ENCODE measurements at regions not wholly inside any gene's neighbourhood (a gene's known extent, or its start where the extent isn't known, plus 50 kb on each side); places are given as distances from the start of the nearest gene placed in this dataset.

DNA sequence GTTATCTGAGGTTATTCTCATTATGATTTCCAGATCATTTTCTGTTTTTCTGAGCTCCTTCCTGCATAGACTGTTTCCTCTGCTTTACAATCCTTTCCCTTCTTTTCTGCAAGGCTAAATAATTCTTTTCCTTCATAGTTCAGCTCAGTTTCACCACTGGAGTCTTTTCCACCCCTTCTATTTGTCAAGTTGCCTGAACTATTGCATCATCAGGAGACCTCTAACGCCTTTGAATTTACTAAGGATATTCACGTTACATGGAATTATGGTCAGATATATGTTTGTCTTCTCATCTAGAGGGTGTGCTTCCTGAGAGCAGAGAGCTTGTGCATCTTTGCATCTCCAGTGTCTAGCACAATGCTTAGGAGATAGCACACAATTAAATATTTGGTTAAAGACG is 140.4 kb upstream of the CA10 start:
- ATAC-seq (no peak), DNase-seq (no peak)
- Histone ChIP-seq H3K4me1 (no peaks in the 10 kb centered on the region), H3K27ac (no peak overlapping the region), H3K9me3 (no peaks in the 10 kb centered on the region), H3K27me3 (no peaks in the 10 kb centered on the region), H3K36me3 (no peaks in the 10 kb centered on the region), H3K4me3 (no peak overlapping the region)
- in situ Hi-C loops (cut with MboI; ENCODE audit: low sequenced_read_pairs in 4 of 4): no loop called here
- no peak for TF ChIP-seq POLR2A (IDR thresholded peaks at IDR 0.05)
- TF ChIP-seq, protein P1, sequence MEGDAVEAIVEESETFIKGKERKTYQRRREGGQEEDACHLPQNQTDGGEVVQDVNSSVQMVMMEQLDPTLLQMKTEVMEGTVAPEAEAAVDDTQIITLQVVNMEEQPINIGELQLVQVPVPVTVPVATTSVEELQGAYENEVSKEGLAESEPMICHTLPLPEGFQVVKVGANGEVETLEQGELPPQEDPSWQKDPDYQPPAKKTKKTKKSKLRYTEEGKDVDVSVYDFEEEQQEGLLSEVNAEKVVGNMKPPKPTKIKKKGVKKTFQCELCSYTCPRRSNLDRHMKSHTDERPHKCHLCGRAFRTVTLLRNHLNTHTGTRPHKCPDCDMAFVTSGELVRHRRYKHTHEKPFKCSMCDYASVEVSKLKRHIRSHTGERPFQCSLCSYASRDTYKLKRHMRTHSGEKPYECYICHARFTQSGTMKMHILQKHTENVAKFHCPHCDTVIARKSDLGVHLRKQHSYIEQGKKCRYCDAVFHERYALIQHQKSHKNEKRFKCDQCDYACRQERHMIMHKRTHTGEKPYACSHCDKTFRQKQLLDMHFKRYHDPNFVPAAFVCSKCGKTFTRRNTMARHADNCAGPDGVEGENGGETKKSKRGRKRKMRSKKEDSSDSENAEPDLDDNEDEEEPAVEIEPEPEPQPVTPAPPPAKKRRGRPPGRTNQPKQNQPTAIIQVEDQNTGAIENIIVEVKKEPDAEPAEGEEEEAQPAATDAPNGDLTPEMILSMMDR (IDR thresholded peaks at IDR 0.05 in 4 of 5, conservative IDR thresholded peaks at IDR 0.05 in 1 of 5): no peak
- intact Hi-C loops (cut with DNase I; ENCODE audit: low total_unique reads): no loop called here

DNA sequence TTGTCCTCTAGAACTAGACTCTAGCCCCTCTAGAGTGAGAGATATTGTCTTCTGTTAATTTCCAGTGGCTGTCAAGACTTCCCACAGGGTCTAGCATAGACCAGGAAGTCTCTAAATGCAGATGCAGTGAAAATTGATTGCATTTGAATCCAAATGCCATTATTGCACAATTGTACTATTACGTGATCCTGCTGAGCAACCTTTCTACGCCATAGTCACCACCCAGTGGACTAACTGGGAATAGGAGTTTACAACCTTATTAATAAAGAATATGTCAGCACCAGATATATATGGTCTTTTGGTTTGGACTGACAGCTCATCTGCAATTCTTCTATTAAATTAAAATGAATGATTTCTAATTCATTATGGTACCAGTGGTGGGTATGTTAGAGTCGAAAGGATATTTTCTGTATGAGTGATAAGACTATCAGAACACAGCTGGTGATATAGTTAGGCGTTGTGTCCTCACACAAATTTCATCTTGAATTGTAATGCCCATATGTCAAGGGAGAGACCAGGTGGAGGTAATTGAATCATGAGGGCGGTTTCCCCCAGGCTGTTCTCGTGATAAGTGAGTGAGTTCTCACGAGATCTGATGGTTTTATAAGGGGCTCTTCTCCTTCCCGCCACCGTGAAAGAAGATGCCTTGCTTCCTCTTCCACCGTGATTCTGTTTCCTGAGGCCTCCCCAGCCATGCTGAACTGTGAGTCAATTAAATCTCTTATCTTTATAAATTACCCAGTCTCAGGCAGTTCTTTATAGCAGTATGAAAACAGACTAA is 138.9 kb upstream of the CA10 start:
- no peak for ATAC-seq
- Histone ChIP-seq H3K27me3 (no peaks in the 10 kb centered on the region), H3K27ac (no peak overlapping the region), H3K36me3 (no peaks in the 10 kb centered on the region), H3K9me3 (no peaks in the 10 kb centered on the region), H3K4me3 (no peak overlapping the region), H3K4me1 (no peaks in the 10 kb centered on the region)
- no peak for TF ChIP-seq POLR2A (IDR thresholded peaks at IDR 0.05)
- intact Hi-C loops (cut with DNase I; ENCODE audit: low total_unique reads): no loop called here
- in situ Hi-C loops (cut with MboI; ENCODE audit: low sequenced_read_pairs in 4 of 4): no loop called here
- no peak for DNase-seq

DNA sequence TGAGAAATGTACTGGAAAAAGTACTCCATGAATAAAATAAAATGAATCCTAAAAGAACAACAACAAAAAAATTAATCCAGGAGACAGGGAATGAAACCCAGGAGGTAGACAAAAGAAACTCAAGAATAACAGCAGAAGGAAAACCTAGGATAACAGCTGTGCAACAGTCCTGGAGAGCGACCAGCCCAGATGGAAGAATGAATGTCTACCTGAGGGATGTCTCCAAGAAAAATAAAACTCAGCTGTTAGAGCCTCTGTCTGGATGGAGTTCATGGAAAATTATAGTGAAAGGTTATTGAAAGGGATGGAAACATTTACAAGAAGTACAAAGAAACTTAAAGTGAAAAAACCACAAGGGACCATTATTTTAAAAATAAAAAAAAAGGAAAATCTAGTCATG is 135.8 kb upstream of the CA10 start:
- no peak overlapping the region for H3K4me3 ChIP-seq
- H3K27ac ChIP-seq: no peak overlapping the region
- intact Hi-C loops (cut with DNase I; ENCODE audit: low total_unique reads): no loop called here
- in situ Hi-C loops (cut with MboI; ENCODE audit: low sequenced_read_pairs in 4 of 4): no loop called here
- no peaks in the 10 kb centered on the region for H3K4me1 ChIP-seq
- TF ChIP-seq, protein P1 (IDR thresholded peaks at IDR 0.05 in 4 of 5, conservative IDR thresholded peaks at IDR 0.05 in 1 of 5): no peak
- no peak for TF ChIP-seq POLR2A (IDR thresholded peaks at IDR 0.05)
- no peaks in the 10 kb centered on the region for H3K9me3 ChIP-seq
- DNase-seq (no peak), ATAC-seq (no peak)
- no peaks in the 10 kb centered on the region for H3K27me3 ChIP-seq
- no peaks in the 10 kb centered on the region for H3K36me3 ChIP-seq

DNA sequence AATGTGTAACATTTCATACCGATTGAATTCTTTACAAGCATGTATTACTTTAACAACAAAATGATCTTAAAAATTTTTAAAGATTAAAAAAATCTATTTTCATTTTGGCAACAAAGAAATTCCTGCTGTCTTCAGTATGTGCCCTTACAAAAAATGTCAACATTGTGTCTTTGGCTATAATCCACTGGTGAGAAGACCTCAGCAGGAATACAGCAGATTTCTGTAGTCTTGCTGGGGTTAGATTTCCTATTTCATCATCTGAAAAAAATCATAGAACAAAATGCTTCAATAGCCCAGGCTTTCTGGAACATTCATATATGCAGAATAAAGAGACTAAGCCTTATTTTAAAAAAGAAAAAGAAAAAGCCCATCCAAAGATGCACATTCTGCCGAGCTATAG is 129.1 kb upstream of the CA10 start:
- in situ Hi-C loops (cut with MboI; ENCODE audit: low sequenced_read_pairs in 4 of 4): no loop called here

DNA sequence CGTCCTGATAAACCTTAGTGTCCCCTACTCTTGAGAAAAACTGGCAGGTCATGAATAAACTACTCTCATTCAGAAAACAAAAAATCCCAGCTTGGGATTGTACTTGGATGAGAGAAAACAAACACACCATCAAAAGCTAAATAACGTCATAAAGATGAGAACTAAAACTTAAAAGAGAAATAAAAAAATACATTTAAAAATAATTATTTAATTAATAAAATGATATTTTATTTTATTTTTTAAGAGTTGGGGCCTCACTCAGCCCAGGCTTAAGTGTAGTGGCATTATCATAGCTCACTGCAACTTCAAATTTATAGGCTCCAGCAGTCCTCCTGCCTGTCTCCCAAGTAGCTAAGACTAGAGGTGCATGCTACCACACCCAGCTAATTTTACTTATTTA is 125.4 kb upstream of the CA10 start:
- ATAC-seq (no peak), DNase-seq (no peak)
- no peak overlapping the region for H3K4me3 ChIP-seq
- no peak overlapping the region for H3K27ac ChIP-seq
- no peaks in the 10 kb centered on the region for H3K27me3 ChIP-seq
- intact Hi-C loops (cut with DNase I; ENCODE audit: low total_unique reads): no loop called here
- no peaks in the 10 kb centered on the region for H3K36me3 ChIP-seq
- TF ChIP-seq, protein P1 (IDR thresholded peaks at IDR 0.05 in 4 of 5, conservative IDR thresholded peaks at IDR 0.05 in 1 of 5): no peak
- no peak for TF ChIP-seq POLR2A (IDR thresholded peaks at IDR 0.05)
- H3K4me1 ChIP-seq: no peaks in the 10 kb centered on the region
- in situ Hi-C loops (cut with MboI; ENCODE audit: low sequenced_read_pairs in 4 of 4): no loop called here
- no peaks in the 10 kb centered on the region for H3K9me3 ChIP-seq

More for the DNA sequence above, 129.1 kb upstream of the CA10 start:
- no peak for ATAC-seq
- Histone ChIP-seq H3K27ac (no peak overlapping the region), H3K4me3 (no peak overlapping the region), H3K36me3 (no peaks in the 10 kb centered on the region), H3K9me3 (no peaks in the 10 kb centered on the region), H3K27me3 (no peaks in the 10 kb centered on the region), H3K4me1 (no peaks in the 10 kb centered on the region)
- no peak for TF ChIP-seq POLR2A (IDR thresholded peaks at IDR 0.05)
- TF ChIP-seq, protein P1 (IDR thresholded peaks at IDR 0.05 in 4 of 5, conservative IDR thresholded peaks at IDR 0.05 in 1 of 5): no peak
- no peak for DNase-seq
- intact Hi-C loops (cut with DNase I; ENCODE audit: low total_unique reads): no loop called here
